ENCODE measurements at regions not wholly inside any gene's neighbourhood (a gene's known extent, or its start where the extent isn't known, plus 50 kb on each side); places are given as distances from the start of the nearest gene placed in this dataset.

- TF ChIP-seq SNAI2 (CRISPR knock-in tag; IDR thresholded peaks at IDR 0.05) (no peak), ZFP3 (CRISPR knock-in tag; IDR thresholded peaks at IDR 0.05) (no peak), OSR1 (CRISPR knock-in tag; IDR thresholded peaks at IDR 0.05) (no peak), TCF4 (CRISPR knock-in tag; IDR thresholded peaks at IDR 0.05; ENCODE audit: borderline replicate concordance) (no peak), BACH2 (CRISPR knock-in tag; IDR thresholded peaks at IDR 0.05; ENCODE audit: borderline replicate concordance) (no peak), CREB5 (CRISPR knock-in tag; IDR thresholded peaks at IDR 0.05; ENCODE audit: low read depth) (no peak), ESRRG (CRISPR knock-in tag; IDR thresholded peaks at IDR 0.05) (no peak), CSRNP3 (CRISPR knock-in tag; IDR thresholded peaks at IDR 0.05) (no peak)
- peak; percentile 98 for ATAC-seq
These were observed 100.6 kb upstream of the PABPC3 start for GRCh38 chr13:24995225-24995804.

GRCh38 chr13:24997367-24997967, 98.5 kb upstream of the PABPC3 start:
- no peak for TF ChIP-seq PATZ1 (CRISPR knock-in tag; IDR thresholded peaks at IDR 0.05; ENCODE audit: borderline replicate concordance)
- no peak for TF ChIP-seq OSR1 (CRISPR knock-in tag; IDR thresholded peaks at IDR 0.05)
- no peak for TF ChIP-seq GLIS3 (CRISPR knock-in tag; IDR thresholded peaks at IDR 0.05)
- no peak for TF ChIP-seq ESRRG (CRISPR knock-in tag; IDR thresholded peaks at IDR 0.05)
- no peak for TF ChIP-seq CSDC2 (CRISPR knock-in tag; IDR thresholded peaks at IDR 0.05)

GRCh38 chr13:24998433-24998832, 97.5 kb upstream of the PABPC3 start:
- TF ChIP-seq CSRNP3 (CRISPR knock-in tag; IDR thresholded peaks at IDR 0.05) (no peak), CSDC2 (CRISPR knock-in tag; IDR thresholded peaks at IDR 0.05) (no peak), ESRRG (CRISPR knock-in tag; IDR thresholded peaks at IDR 0.05) (no peak), BACH2 (CRISPR knock-in tag; IDR thresholded peaks at IDR 0.05; ENCODE audit: borderline replicate concordance) (no peak), ISL1 (CRISPR knock-in tag; IDR thresholded peaks at IDR 0.05) (no peak), ZNF70 (CRISPR knock-in tag; IDR thresholded peaks at IDR 0.05) (no peak), TOX (CRISPR knock-in tag; IDR thresholded peaks at IDR 0.05; ENCODE audit: borderline replicate concordance) (no peak), SNAI2 (CRISPR knock-in tag; IDR thresholded peaks at IDR 0.05) (no peak), GLIS3 (CRISPR knock-in tag; IDR thresholded peaks at IDR 0.05) (no peak), ZC3H10 (CRISPR knock-in tag; IDR thresholded peaks at IDR 0.05) (no peak)
- ATAC-seq: no peak

More at GRCh38 chr13:24997367-24997967, 98.5 kb upstream of the PABPC3 start:
- ATAC-seq: no peak

- no peak for ATAC-seq
- TF ChIP-seq ARNTL (CRISPR knock-in tag; IDR thresholded peaks at IDR 0.05; ENCODE audit: borderline replicate concordance, low read depth) (no peak), ZFP3 (CRISPR knock-in tag; IDR thresholded peaks at IDR 0.05) (no peak), ZNF8 (CRISPR knock-in tag; IDR thresholded peaks at IDR 0.05) (no peak), CSRNP3 (CRISPR knock-in tag; IDR thresholded peaks at IDR 0.05) (no peak), ISL1 (CRISPR knock-in tag; IDR thresholded peaks at IDR 0.05) (no peak), ZNF565 (CRISPR knock-in tag; conservative IDR thresholded peaks at IDR 0.05; ENCODE audit: low read depth) (no peak), ZNF70 (CRISPR knock-in tag; IDR thresholded peaks at IDR 0.05) (no peak), POU6F1 (CRISPR knock-in tag; IDR thresholded peaks at IDR 0.05; ENCODE audit: borderline replicate concordance, low read depth) (no peak), ZC3H10 (CRISPR knock-in tag; IDR thresholded peaks at IDR 0.05) (no peak), SNAI2 (CRISPR knock-in tag; IDR thresholded peaks at IDR 0.05) (no peak), TSHZ2 (CRISPR knock-in tag; IDR thresholded peaks at IDR 0.05) (no peak)
These were observed 94.3 kb upstream of the PABPC3 start for GRCh38 chr13:25001476-25002206.

- ATAC-seq: peak; percentile 82
These were observed 93.6 kb upstream of the PABPC3 start for GRCh38 chr13:25002311-25002710.

All from SK-N-SH treated with all-trans-retinoic acid at 6 μM for 48 hours (cell line).